ENCODE measurements at regions not wholly inside any gene's neighbourhood (a gene's known extent, or its start where the extent isn't known, plus 50 kb on each side); places are given as distances from the start of the nearest gene placed in this dataset.

GRCh38 chr12:93256256-93256969, 121.3 kb upstream of the NUDT4 start:
- no peak for DNase-seq

DNA sequence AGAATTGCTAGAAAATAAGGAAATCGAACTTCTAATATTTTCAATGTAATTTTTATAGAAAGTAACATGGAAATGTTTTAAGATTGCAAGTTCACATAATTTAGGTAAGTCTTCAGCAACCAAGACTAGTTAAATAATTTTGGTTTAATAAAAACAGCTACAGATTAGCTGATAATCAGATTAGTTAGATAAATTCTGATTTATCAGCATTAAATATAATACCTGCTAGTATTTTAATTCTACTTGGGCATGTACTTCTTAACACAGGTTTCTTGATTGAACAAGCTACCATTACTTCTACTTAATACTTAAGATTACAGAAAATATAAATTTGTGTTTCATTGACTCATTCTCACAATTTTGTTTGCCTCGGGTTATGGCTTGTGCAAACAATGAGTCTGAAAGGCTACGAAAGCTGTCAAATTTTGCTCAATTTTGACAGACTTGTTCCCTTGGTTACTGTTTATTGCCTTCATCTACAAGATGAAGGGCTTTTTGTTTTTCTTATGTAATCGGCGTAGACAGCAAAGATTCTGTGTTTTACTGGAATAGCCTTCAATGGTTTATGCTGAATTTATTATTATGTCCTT, 116.1 kb upstream of the NUDT4 start:
- DNase-seq = no peak

GRCh38 chr12:93272997-93273396, 104.7 kb upstream of the NUDT4 start:
- DNase-seq = no peak

GRCh38 chr12:93273834-93274564, 103.7 kb upstream of the NUDT4 start:
- no peak for DNase-seq

- no peak for DNase-seq
Observed at GRCh38 chr12:93274937-93275336, 102.8 kb upstream of the NUDT4 start.

GRCh38 chr12:93275589-93275988, 102.1 kb upstream of the NUDT4 start:
- no peak for DNase-seq

- DNase-seq = no peak
Observed at GRCh38 chr12:93279565-93280412, 97.9 kb upstream of the NUDT4 start.

DNA sequence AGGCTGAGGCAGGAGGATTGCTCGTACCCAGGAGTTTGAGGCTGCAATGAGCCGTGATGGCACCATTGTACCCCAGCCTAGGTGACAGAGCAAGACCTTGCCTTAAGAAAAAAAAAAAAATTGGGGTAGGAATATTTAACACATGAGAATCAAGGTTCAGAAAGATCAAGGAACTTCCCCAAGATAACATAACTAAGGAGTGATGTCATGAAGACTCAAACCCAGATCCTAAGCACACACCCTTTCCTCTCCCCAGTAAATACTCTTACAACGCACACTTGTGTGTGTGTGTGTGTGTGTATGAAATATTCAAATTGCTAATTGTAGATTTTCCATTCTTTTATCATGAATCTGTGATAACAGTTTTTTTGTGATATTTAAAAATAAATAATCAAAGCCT, 90.6 kb upstream of the NUDT4 start:
- no peak for DNase-seq

DNA sequence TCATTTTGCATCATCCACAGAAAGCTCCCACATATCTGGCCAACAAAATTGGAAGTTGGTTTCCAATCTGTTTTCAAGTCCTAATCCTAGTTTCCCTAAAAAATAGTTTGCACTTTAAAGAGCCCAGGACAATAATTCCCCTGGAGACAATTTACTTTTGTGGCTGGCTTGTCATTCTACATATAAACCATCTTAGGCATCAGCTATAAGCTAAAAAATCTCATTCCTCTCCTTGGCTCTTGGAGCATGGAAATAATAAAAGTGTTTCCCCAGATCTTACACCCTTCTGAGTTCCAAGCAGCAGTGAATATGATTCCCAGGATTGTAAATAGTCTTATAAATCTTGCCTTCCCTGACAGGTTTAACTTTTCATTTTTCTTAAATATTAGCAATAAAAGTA, 89.1 kb upstream of the NUDT4 start:
- no peak for DNase-seq

- no peak for DNase-seq
Observed at GRCh38 chr12:93290391-93290790, 87.3 kb upstream of the NUDT4 start.

DNA sequence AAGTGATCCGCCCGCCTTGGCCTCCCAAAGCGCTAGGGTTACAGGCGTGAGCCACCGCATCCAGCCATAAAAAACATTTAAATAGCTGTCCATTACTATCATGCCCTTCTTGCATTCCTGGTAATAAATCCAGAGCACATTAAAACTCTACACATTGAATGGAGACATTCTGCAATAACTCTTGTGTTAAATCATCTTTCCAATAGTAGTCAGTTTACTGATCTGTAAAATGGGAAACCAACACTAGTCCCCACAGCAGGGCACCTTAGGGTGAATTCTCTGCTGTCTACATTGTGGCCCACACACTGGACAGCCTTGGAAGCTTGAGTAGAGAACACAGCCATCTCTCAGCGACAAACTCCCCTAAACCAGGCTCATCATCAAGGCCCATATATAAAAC, 85.5 kb upstream of the NUDT4 start:
- DNase-seq = no peak

- no peak for DNase-seq
Observed at GRCh38 chr12:93292731-93293566, 84.8 kb upstream of the NUDT4 start.

DNA sequence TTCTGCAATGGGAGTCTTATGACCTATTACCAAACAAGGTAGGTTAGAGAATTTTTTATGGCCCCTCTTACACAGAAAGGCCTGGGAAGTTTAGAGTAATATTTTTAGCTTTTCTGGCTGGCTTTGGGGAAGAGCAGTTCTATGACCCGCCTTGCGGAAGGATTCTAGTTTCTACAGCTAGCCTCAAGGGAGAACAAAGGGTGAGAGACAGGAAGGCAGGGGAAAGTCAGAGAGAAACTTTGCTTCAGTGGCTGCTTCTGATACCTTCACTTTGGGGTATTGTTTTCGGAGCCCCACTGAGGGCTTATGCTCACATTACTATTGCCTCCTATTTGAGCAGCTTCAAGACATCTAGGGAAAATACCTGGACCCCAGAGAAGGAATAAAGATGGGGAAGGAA, 80.7 kb upstream of the NUDT4 start:
- no peak for DNase-seq

- DNase-seq = no peak
Observed at GRCh38 chr12:93297536-93297935, 80.2 kb upstream of the NUDT4 start.

- DNase-seq = no peak
Observed at GRCh38 chr12:93299262-93299846, 78.4 kb upstream of the NUDT4 start.

GRCh38 chr12:93300611-93301021, 77.1 kb upstream of the NUDT4 start:
- no peak for DNase-seq

- no peak for DNase-seq
Observed at GRCh38 chr12:93302331-93303229, 75.1 kb upstream of the NUDT4 start.

DNA sequence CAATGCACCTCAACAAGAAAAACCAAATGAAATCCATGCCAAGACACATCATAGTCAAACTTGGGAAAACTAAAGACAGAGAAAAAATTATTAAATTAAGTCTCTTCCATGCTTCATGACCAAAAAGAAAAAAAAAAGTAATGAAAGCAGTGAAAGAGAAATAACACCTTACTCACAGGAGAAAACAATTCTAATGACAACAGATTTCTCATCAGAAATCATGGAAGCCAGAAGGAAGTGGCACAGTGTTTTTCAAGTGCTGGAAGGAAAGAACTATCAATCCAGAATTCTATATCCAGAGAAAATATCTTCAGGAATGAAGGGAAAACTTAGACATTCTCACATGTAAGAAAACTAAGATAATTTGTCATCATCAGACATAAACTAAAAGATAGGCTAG, 71.1 kb upstream of the NUDT4 start:
- DNase-seq = no peak

DNA sequence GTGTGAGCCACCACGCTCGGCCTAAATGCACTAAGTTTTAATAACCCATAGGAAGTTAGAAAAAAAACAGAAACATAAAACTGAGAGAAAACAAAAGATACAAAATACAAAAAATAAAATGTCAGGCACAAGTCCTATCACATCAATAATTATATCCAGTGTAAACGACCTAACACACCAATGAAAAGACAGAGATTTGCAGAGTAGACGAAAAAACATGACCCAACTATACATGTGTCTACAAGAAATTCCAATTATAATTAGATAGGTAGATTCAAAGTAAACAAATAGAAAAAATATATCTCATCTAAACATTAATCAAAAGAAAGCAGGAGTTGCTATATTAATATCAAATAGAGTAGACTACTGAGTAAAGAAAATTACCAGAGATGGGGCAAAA, 69.4 kb upstream of the NUDT4 start:
- DNase-seq = no peak

DNA sequence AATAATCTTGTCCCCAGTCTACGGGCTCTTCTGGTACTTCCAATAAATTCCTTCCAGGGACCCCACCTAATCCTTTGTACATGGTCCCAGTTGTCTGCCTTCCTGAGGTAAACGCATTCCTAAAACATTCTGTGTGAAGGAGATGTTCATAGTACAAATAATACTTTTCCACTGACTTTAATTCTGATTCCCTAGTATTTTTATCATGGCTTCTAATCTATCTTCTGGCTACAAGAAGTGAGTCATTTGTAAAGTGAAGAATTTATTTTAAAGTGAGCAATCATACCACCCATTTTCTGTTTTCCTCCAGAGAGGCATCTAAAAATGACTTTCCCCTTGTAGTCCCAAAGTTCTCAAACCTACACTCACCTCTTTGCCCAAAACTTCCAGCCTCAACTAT, 65.9 kb upstream of the NUDT4 start:
- no peak for DNase-seq

GRCh38 chr12:93314177-93314497, 63.6 kb upstream of the NUDT4 start:
- no peak for DNase-seq

Data from cerebellar nuclear complex (tissue), 1 donor.